GM19395 (cell line): ENCODE measurements at regions not wholly inside any gene's neighbourhood (a gene's known extent, or its start where the extent isn't known, plus 50 kb on each side); places are given as distances from the start of the nearest gene placed in this dataset.
"Not testable (repeated sequence)": the region's sequence is repeated elsewhere in the genome, so short reads cannot be mapped to it uniquely, and the experiment has no call there.

Experiments used
- ATAC-seq: cut with Tn5 transposase; IDR thresholded peaks from one replicate; pipeline ENCODE4 v1.9.1; 2021; ENCODE audit warnings: mild to moderate bottlenecking, moderate library complexity; ENCODE audit not compliant: unreplicated experiment

DNA sequence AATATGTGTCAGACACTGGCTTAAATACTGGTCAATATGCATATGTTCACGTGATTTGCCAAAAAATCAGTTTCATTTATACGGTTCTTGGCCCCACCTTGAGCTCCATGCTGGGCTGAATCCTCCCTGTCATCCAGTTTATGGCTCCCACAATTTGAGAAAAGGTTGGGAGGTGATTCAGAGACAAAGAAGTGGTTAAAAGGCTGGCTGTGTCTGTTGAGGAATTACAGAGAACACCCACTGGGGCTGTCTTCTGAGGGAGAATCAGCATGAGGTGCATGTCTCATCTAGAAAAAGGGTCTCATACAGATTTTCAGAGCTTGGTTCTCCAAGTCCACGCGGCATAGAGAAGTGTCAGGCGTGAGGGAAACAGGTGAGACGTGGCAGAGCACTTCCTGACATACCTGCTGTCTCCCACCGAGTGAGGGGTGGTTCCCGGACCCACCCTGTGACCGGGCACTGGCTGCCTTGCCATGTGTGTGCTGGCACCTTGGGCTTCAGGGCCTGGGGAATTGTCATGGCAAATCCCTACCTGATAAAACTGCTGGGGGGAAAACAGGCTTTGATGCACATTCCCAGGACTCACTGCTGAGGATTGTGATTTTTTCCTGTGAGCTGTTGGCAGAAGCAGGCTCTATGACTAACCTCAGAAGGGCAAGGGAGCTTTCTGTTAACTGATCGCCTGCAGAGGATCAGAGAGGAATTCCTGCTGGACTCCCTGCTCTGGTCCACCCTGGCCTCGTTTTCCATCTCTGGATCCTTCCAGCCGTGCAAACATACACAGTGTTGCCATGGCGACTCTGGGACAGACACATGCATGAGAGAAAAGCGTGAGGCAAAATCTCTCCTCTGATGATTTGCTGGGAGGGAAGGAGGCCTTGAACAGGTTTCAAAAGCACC lies 223.6 kb downstream of the ADAMTS15 start:
- no peak for ATAC-seq

DNA sequence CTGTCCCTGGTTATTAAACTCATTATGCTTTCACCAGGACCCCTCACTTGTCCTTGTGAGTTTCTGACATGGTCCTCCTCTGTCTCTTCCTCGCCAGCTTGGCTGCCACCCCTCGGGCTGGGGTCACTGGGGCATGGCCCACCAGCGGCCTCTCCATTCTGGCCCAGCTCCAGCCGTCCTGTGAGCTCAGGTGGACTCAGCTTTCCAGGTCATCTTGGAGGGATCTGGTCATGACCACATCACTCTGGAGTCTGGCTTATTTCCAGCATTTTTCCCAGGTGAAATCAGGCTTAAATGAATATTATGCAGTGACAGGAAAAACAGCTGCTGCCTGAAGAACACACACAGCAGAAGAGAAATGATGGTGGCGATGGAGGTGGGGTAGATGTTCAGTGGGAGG lies 224.5 kb downstream of the ADAMTS15 start:
- no peak for ATAC-seq

DNA sequence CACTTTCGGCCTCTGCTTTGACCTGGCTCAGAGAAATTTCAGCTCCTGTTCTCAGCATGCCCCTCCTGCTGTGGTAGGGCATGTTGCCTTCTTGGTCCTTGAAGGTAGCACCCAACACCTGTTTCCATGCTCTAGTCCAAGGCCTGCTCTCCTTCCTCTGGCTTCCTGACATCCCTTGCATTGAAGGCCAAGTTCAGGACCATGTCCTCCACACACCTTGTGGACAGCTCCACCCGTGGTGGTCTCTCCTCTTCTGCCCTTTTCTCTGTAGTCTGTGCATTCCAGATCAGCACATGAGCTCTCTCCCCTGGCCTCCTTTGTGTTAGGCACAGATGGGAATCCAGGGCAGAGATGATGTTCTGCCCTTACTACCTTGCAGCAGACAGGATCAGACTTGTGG lies 225.3 kb downstream of the ADAMTS15 start:
- no peak for ATAC-seq

DNA sequence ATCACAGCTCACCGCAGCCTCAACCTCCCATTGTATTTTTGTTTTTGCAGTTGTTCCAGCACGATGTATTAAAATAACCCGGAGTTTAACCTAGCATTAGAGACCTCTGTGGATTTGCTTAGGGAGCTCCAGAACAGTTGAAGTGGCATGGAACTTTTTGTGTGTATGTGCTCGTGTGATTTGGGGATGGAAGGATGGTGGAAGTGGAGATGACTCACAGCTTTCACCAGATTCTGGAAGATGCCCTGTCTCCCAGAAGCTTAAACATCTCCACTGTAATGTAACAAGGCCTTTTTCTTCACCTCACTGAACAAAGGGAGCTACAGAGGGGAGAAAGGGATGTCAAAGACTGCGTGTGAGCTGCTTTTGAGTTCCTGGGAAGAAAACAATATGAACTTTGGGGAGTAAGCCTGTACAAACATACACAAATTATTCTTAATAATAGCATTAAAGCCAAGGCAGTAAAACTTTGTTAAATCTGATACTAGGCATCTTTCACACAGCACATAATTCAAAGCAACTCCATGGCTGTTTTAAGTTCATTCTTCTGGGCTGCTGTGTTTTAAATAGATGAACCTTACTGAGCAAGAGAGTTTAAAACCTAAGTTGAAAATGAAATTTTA lies 226.4 kb downstream of the ADAMTS15 start:
- no peak for ATAC-seq

DNA sequence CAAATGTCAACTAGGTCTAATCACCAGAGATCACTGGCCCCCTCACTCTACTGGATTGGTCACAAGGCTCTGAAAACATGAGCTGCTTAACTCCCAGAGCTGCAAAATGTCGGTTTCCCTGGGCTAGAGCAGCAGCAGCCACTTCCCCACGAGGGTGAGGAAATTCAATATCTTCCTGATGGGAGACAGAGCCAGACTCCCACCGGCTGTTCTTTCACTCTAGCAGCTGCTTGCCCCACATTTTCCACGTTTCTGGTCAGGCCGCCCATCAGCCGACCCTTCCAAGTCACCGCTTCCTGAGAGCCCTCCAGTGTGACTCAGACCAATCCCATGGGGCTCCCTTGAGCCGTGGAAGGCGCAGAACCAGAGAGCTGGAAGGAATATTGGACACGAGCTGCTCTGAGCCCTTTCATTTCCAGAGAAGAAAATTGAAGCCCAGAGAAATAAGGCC lies 227.0 kb downstream of the ADAMTS15 start:
- no peak for ATAC-seq

DNA sequence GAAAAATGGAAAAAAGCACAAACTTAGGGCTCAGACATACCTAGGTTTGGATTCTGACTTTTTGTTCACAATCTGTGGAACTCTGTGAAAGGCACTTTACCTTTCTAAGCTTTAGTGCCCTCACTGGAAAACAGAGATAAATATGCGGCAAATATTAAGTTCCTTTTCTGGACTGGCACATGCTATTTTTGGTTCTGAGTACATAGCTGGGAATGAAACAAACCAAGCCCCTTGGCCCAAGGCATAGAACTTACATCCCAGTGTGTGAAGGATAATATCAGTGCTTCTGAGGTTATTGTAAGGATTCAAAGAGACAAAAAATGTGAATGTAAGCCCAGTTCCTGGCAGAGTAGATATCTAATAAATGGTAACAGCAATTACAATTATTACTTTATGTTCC lies 227.5 kb downstream of the ADAMTS15 start:
- ATAC-seq: no peak

DNA sequence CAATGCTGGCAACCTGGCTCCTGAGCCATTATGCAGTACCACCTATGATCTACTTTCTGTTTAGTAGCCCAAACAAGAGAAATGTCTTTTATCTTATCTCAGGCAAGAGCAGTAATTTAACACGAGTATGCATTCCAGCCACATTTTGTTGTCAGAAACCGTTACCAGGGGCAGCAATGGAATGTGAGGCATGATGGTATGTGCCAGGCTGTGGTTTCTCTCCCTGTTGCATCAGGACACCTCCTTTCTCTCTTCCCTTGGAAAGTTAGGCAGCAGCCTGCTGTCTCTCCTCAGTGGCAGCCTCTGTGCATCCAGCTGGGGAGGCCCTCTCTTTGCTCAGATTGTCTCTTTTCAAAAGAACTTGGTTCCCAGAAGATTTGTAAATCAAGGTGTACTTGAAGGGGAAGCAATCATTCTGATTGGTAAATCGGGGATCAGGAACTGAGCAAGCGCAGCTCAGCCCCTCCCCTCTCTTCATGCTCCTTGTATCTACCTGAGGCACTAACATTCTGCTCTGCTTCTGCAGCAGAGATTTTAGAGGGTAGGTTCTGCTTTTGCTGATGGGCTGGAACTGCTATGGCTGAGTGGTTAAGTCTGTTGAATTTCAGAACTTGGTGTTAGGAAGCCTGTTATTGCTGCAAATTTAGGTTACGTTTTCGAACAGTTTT lies 229.2 kb downstream of the ADAMTS15 start:
- no peak for ATAC-seq

DNA sequence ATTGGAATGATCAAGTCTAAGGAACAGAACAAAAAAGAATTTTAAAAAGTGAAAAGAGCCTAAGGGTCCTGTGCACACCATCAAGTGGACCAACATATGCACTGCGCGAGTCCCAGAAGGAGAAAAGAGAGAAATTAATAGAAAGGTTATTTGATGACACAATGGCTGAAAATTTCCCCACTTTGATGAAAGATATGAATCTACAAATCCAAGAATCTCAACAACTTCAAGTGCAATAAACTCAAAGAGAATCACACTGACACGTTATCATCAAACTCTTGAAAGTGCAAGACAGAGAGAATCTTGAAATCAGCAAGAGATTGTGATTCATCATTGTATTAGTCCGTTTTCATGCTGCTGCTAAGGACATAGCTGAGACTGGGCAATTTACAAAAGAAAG lies 230.8 kb downstream of the ADAMTS15 start:
- ATAC-seq: no peak

DNA sequence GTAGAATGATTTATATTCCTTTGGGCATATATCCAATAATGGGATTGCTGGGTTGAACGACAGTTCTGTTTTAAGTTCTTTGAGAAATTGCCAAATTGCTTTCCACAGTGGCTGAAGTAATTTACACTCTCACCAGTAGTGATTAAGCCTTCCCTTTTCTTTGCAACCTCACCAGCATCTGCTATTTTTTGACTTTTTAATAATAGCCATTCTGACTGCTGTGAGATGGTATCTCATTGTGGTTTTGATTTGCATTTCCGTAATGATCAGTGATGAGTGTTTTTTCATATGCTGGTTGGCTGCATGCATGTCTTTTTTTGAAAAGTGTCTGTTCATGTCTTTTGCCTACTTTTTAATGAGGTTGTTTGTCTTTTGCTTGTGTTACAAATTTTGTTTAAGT lies 233.8 kb downstream of the SNX19 start:
- ATAC-seq: not testable (repeated sequence)

DNA sequence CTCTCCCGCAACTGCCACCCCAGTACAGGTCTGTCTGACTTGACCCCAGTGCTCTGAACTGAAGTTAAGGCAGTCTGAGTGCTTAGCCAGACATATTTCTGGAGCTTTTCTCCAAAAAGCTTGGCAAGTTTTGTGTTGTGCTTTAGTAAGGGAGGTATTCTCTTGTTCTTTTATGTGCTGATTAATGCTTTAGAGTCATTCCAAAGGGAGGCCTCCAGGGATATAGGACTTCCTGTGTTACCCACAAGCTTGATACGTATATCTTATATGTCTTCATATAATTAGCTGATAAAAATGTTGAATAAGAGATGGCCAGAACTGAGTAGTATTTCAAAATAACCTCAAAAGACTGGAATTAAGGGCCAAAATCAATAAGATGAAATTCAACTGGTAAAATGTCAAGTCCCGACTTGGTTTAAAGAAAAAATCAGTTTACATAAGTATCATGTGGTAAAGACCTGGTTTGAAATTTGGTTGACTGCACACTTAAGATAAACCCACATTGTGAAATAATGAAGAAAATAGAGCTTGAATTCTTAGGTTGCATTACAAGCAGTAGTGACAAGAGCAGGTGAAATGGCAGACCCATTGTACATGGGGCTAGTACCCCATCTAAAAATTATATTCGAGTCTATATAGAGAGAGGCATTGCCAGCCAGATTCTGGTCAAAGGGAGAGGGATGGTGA lies 226.9 kb downstream of the SNX19 start:
- no peak for ATAC-seq

DNA sequence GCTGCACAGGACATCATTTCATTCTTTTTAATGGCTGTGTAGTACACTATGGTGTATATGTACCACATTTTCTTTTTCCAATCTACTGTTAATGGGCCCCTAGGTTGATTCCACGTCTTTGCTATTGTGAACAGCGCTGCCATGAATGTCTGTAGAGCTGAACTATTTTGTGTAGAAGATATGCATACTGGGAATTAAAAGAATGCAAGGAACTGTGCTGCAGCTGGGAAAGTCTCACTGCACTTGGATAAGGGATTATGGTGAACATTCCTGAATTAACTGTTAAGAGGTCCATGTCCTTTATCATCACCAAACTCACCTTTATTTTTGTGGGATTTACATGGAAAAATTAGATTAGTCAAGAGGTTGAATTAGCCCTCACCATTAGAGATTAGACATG lies 224.7 kb downstream of the SNX19 start:
- no peak for ATAC-seq

DNA sequence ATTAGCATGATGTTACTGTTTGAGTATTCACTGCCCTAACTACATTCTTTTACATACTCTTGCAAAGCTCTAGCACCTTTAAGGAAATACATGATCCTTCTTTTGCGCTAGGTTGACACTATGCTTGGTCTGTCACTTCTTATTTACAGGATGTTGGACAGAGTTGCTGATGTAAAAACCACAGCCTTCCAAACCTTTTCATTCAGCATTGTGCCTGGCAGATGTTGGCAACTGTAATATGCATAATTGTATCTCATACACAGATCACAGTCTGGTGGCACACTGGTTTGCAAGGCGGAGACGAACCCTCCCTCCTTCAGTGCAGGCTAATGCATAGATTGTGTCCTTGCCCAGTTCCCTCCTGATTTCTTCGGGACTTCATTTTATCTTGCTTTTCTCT lies 224.1 kb downstream of the SNX19 start:
- ATAC-seq: no peak

DNA sequence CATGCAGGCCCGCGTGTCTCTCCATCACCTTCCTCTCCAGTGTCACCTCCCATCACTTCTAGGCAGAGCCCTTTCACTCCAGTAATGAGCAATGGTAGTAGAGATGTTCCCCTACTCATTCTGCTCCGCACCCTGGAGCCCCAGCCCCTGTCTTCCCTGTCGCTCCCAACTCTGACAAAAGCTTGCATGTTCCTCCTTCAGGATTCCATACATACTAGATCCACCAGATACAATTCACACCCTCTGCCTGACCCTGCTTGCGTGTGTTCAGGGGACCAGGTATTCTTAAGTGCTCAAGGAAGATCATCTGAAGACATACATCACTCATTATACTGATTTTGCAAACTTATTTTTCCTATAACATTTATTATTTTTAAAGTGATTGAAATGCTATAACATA lies 222.7 kb downstream of the SNX19 start:
- no peak for ATAC-seq

DNA sequence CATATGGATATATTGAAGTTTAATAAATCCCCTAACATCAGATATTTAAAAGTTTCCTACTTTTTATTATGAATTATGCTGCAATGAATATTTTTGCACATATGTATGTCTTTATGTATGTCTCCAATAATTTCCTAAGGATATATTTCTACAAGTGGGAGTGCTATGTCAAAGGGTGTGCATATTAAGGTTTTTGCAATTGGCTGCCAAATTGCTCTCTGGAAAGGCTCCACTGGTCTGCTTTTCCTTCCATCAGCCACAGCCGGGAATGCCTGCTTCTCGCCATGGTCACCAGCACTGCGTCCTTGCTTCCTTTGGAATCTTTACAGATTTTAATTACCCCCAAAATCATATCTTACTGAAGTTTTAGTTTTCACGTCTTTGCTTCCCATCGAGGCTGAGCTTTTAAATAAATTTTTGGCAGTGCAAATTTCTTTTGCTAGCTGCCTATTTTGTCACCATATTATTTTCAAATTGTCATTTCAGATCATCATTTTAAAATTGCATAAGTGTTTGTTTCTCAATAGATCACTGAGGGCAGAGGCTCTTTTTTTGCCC lies 221.7 kb downstream of the SNX19 start:
- ATAC-seq: no peak

DNA sequence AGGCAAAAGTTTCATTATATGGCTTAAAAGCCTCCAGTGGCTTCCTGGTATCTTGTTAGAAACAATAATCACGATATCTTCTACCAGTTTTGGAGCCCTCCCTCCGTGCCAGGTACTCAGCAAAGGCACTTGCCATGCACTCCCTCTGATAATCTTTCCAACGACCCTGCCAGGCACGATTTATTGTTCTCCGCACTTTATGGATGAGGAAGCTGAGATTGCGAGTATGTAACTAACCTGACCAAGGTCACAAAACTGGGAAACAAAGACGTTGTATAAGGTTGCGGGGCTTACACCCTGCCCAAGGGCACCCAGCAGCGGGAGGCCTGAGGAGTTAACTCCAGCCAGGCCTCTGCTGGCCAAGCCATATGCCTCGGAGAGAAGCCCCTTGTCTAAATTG lies 218.1 kb downstream of the SNX19 start:
- ATAC-seq: no peak

DNA sequence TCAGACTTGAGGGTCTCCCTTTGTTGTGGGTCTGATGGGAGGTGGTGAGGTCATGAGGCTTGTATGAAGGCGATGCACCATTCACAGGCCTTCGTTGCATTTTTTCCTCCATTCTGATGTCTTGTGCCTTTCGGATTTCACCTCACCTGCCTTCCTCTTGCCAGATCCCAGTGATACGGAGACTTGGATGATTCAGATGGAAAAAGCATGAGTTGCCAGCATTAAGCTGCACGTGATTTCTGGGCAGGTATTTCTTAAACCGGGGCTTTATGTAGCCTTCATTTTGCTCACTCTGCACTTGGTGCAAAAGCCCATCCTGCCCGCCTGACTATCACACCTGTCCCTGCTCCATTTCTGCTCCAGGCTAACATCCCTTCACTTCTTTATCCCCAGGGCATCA lies 216.7 kb downstream of the SNX19 start:
- ATAC-seq: no peak

DNA sequence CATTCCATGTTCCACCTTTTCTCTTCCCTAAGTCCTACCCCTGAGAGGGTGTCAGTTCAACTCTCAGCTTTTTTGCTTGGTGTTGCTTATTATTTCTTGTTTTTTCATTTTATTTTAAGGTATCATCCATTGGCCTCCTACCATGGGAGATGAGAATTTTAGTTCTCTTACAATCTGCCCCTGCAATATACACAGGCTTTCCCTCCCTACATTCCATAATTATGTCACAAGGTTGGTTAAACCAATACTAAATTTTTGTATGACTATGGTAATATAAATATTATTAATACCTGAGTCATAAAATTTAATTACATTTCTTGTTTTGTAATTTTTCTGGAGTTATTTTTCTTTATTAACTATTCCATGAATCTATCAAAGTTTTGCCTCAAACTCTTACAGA lies 216.2 kb downstream of the SNX19 start:
- ATAC-seq: no peak

DNA sequence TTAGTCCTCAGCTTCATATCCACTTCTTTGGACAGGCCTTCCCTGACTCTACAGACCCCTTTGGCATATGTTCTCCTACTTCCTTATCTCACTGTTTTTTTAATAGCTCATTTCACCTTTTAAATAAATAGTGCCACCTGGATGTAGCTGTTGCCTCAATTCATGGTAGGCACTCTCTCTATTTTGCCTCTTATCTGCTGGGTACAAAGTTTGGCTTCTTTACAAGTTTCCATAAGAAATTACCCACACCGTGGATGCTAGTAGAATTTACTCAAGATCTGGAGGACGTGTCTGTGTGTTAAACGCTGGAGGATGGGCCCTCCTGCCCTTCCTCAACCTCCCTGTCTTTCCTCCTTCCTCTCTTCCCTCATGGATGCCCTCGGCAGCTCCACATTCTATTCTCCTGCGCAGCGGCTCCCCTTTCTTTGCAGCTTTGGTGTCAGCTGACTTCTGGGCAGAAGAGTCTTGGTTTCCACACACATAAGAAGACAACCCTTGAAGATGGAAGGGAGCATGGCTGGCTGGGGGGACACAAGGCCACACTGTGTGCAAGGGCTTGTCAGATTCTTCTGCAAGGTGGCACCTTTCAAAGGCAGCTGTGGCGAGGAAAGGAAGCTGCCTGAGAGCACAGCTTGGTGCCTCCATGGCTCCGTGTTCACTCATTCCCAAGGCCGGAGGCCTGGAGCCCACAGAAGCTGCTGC lies 212.6 kb downstream of the SNX19 start:
- no peak for ATAC-seq

DNA sequence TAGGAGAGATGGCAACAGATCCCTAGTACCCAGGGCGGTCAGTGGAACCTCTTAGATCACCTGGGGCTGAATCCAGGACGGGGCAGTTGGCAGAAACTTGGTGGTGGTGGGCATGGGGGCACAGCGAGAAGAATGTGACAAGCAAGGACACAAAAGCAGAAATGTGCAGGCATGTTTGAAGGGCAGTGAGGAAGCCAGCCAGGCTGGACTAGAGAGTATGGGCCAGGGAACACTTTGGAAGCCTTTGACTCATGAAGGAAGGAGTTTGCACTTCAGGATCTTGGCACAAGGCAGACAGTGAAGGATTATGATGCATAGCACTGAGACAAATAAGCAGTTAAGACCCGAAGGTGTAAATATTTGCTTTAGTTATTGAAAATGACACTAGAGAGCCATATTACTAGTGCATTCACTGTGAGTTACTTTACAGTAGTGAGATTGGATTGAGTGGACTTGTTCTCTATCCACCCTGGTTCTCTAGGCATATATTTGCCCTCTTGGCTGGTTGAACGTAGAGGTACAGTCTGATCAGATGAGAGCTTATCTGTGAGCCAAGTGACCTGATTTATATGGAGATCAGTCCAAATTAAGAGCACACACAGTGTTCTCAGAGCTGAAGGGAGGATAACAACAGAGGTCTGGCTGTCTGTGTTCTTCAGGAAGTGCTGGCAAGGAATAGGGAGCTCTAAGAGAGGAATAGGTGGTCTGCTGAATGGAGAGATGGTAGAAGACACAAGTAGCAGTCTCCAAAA lies 210.4 kb downstream of the SNX19 start:
- no peak for ATAC-seq

DNA sequence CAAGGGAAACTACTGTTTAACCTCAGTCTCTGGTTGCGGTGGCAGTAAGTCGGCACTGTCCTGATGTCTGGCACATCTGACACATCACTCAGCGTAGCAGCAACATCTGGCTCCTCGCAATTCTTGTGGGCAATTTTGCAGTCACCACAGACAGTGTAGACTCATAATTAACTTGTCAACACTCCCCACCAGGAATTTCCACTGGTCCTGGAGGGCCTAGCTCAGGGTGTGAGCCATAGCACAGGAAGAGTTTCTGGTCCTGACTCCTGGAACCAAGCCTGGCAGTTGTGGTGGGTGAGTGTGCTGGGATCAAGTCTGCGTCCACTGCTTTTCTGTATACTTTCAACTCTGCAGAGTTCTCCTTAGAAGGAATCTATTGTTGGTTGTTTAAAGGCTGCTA lies 209.7 kb downstream of the SNX19 start:
- no peak for ATAC-seq
